ENCODE measurements at regions not wholly inside any gene's neighbourhood (a gene's known extent, or its start where the extent isn't known, plus 50 kb on each side); places are given as distances from the start of the nearest gene placed in this dataset.

GRCh38 chr4:62806816-62807215 is 1602.4 kb downstream of the TECRL start:
- Histone ChIP-seq H3K4me3 (ENCODE audit: low read depth, low read length) (no peak overlapping the region), H3K36me3 (ENCODE audit: insufficient read depth) (no peaks in the 10 kb centered on the region), H3K27ac (ENCODE audit: low read depth) (no peak overlapping the region), H3K4me1 (ENCODE audit: insufficient read depth) (no peaks in the 10 kb centered on the region)
- 77% methylated on average over 5 of the region's 5 CpGs for WGBS
- DNase-seq (ENCODE audit: extremely low spot score): no peak

DNA sequence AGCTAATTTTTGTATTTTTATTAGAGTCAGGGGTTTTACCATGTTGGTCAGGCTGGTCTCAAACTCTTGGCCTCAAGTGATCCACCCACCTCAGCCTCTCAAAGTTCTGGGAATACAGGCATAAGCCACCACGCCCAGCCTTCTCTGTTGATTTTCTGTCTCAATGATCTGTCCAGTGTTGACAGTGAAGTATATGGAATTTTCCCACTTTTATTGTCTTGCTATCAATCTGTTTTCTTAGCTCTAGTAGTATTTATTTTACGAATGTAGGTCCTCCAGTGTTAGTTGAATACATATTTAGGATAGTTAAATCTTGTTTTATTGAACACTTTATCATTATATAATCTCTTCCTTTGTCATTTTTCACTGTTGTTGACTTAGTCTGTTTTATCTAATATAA is 1603.9 kb downstream of the ADGRL3 start:
- Histone ChIP-seq H3K4me3 (ENCODE audit: low read depth, low read length) (no peak overlapping the region), H3K4me1 (ENCODE audit: insufficient read depth) (no peaks in the 10 kb centered on the region), H3K27ac (ENCODE audit: low read depth) (no peak overlapping the region), H3K36me3 (ENCODE audit: insufficient read depth) (no peaks in the 10 kb centered on the region)
- no peak for DNase-seq (ENCODE audit: extremely low spot score)
- 68% methylated on average over 2 of the region's 2 CpGs for WGBS

GRCh38 chr4:62797221-62797620 is 1597.1 kb downstream of the ADGRL3 start:
- DNase-seq (ENCODE audit: extremely low spot score): no peak
- Histone ChIP-seq H3K4me3 (ENCODE audit: low read depth, low read length) (no peak overlapping the region), H3K4me1 (ENCODE audit: insufficient read depth) (no peaks in the 10 kb centered on the region), H3K27ac (ENCODE audit: low read depth) (no peak overlapping the region), H3K36me3 (ENCODE audit: insufficient read depth) (no peaks in the 10 kb centered on the region)
- 89% methylated on average over 1 of the region's 1 CpG for WGBS

DNA sequence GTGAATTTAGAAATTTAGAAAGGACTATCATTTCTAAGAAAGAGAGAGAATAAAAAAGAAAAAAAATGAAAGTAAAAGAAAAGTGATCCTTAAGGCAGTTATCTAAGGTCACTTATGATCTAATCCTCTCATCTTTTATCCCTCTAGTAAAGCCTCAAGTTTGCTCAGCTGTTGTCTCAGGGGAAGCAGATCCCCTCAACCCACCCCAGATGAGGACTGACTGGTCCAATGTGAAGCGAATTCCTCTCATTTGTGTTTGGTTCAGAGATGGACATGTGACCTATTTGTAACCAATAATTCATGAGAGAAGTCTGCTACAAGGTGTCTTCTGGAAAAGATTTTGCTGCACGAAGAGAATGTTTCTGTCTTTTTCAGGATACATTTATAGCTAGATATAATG is 1591.3 kb downstream of the ADGRL3 start:
- H3K4me3 ChIP-seq (ENCODE audit: low read depth, low read length): no peak overlapping the region

GRCh38 chr4:62771983-62772557 is 1571.9 kb downstream of the ADGRL3 start:
- 62% methylated on average over 9 of the region's 9 CpGs for WGBS
- H3K36me3 ChIP-seq (ENCODE audit: insufficient read depth): no peaks in the 10 kb centered on the region
- no peak overlapping the region for H3K27ac ChIP-seq (ENCODE audit: low read depth)
- no peaks in the 10 kb centered on the region for H3K4me1 ChIP-seq (ENCODE audit: insufficient read depth)
- no peak for DNase-seq (ENCODE audit: extremely low spot score)
- no peak overlapping the region for H3K4me3 ChIP-seq (ENCODE audit: low read depth, low read length)

More for the DNA sequence above, 1591.3 kb downstream of the ADGRL3 start:
- no peaks in the 10 kb centered on the region for H3K36me3 ChIP-seq (ENCODE audit: insufficient read depth)
- no peak for DNase-seq (ENCODE audit: extremely low spot score)
- H3K4me1 ChIP-seq (ENCODE audit: insufficient read depth): no peaks in the 10 kb centered on the region
- 77% methylated on average over 2 of the region's 2 CpGs for WGBS
- H3K27ac ChIP-seq (ENCODE audit: low read depth): no peak overlapping the region

- H3K4me3 ChIP-seq (ENCODE audit: low read depth, low read length): no peak overlapping the region
- 82% methylated on average over 6 of the region's 6 CpGs for WGBS
- DNase-seq (ENCODE audit: extremely low spot score): no peak
- no peak overlapping the region for H3K27ac ChIP-seq (ENCODE audit: low read depth)
- H3K36me3 ChIP-seq (ENCODE audit: insufficient read depth): no peaks in the 10 kb centered on the region
- H3K4me1 ChIP-seq (ENCODE audit: insufficient read depth): no peaks in the 10 kb centered on the region
These were observed 1540.2 kb downstream of the ADGRL3 start for GRCh38 chr4:62740296-62740695.

DNA sequence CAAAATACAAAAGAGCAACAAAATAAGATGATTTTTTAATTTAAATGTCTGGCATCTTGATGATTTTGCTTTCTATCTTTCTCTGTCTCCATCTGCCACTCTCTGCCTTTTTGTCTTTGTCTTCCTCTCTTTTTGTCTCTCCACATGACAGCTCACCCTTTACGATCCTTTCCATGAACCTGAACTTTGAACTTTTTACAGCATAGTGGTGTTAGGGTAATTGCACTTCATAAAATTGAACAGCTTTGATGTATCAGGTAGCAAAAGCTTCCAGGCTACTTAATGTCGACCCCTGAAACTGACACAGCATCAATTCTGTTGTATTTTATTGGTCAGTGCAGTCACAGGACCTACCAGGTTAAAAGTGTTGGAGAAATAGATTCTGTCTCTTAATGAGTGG is 1517.0 kb downstream of the ADGRL3 start:
- 20% methylated on average over 2 of the region's 2 CpGs for WGBS
- H3K27ac ChIP-seq (ENCODE audit: low read depth): no peak overlapping the region
- no peak for DNase-seq (ENCODE audit: extremely low spot score)

DNA sequence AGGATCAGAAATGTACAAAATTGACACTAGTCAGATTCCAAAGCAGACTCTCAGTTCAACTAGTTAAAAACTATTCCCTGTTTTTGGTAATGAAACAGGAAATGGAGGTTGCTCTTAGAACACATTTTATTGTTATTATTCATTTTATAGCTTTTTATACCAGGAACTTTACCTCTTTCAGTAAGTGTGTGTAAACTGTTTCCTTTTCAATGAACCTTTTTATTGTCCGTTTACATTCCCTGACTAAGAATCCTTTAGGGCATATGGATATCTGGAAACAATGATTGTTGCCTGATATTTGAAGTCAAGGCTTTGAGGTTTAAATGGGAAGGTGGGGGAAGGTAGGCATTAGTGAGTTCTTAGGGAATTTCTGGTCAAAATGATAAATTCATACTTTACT is 1511.4 kb downstream of the ADGRL3 start:
- no peaks in the 10 kb centered on the region for H3K36me3 ChIP-seq (ENCODE audit: insufficient read depth)
- 38% methylated on average over 1 of the region's 1 CpG for WGBS
- no peak overlapping the region for H3K4me3 ChIP-seq (ENCODE audit: low read depth, low read length)
- no peak for DNase-seq (ENCODE audit: extremely low spot score)
- no peak overlapping the region for H3K27ac ChIP-seq (ENCODE audit: low read depth)
- no peaks in the 10 kb centered on the region for H3K4me1 ChIP-seq (ENCODE audit: insufficient read depth)

More for the DNA sequence above, 1517.0 kb downstream of the ADGRL3 start:
- H3K4me1 ChIP-seq (ENCODE audit: insufficient read depth): no peaks in the 10 kb centered on the region
- no peaks in the 10 kb centered on the region for H3K36me3 ChIP-seq (ENCODE audit: insufficient read depth)
- H3K4me3 ChIP-seq (ENCODE audit: low read depth, low read length): no peak overlapping the region

GRCh38 chr4:62709618-62710252 is 1509.6 kb downstream of the ADGRL3 start:
- peak; percentile 10 for DNase-seq (ENCODE audit: extremely low spot score)
- no peaks in the 10 kb centered on the region for H3K36me3 ChIP-seq (ENCODE audit: insufficient read depth)

DNA sequence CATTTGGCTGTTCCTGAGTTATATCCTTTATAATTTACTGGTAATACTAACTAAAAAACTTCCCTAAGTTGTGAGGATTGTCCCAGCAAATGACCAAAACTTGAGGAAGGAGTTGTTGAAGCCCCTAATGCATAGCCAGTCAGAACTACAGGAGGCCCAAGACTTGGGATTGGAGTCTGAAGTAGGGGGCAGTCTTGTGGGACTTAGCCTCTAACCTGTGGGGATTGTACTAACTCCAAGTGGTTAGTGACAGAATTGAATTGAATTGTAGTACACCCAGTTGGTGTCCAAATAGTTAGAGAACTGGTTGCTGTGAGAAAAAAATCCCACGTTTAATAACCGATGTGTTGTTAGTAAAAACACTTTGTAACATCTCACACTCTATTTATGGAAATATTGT is 1506.3 kb downstream of the ADGRL3 start:
- no peak for DNase-seq (ENCODE audit: extremely low spot score)
- 95% methylated on average over 2 of the region's 2 CpGs for WGBS
- no peaks in the 10 kb centered on the region for H3K4me1 ChIP-seq (ENCODE audit: insufficient read depth)
- no peaks in the 10 kb centered on the region for H3K36me3 ChIP-seq (ENCODE audit: insufficient read depth)
- no peak overlapping the region for H3K27ac ChIP-seq (ENCODE audit: low read depth)
- no peak overlapping the region for H3K4me3 ChIP-seq (ENCODE audit: low read depth, low read length)

More at GRCh38 chr4:62709618-62710252, 1509.6 kb downstream of the ADGRL3 start:
- H3K27ac ChIP-seq (ENCODE audit: low read depth): no peak overlapping the region
- no peaks in the 10 kb centered on the region for H3K4me1 ChIP-seq (ENCODE audit: insufficient read depth)
- WGBS: 45% methylated on average over 3 of the region's 3 CpGs
- H3K4me3 ChIP-seq (ENCODE audit: low read depth, low read length): no peak overlapping the region

GRCh38 chr4:62683799-62684566 is 1483.9 kb downstream of the ADGRL3 start:
- Histone ChIP-seq H3K4me3 (ENCODE audit: low read depth, low read length) (no peak overlapping the region), H3K27ac (ENCODE audit: low read depth) (no peak overlapping the region), H3K36me3 (ENCODE audit: insufficient read depth) (no peaks in the 10 kb centered on the region), H3K4me1 (ENCODE audit: insufficient read depth) (no peaks in the 10 kb centered on the region)
- 94% methylated on average over 13 of the region's 13 CpGs for WGBS
- DNase-seq (ENCODE audit: extremely low spot score): no peak

- H3K4me1 ChIP-seq (ENCODE audit: insufficient read depth): no peaks in the 10 kb centered on the region
- 72% methylated on average over 2 of the region's 2 CpGs for WGBS
- H3K4me3 ChIP-seq (ENCODE audit: low read depth, low read length): no peak overlapping the region
These were observed 1476.8 kb downstream of the ADGRL3 start for GRCh38 chr4:62676962-62677361.

GRCh38 chr4:62670514-62670913 is 1470.4 kb downstream of the ADGRL3 start:
- no peak overlapping the region for H3K27ac ChIP-seq (ENCODE audit: low read depth)
- 39% methylated on average over 2 of the region's 2 CpGs for WGBS
- no peaks in the 10 kb centered on the region for H3K4me1 ChIP-seq (ENCODE audit: insufficient read depth)
- no peaks in the 10 kb centered on the region for H3K36me3 ChIP-seq (ENCODE audit: insufficient read depth)
- H3K4me3 ChIP-seq (ENCODE audit: low read depth, low read length): no peak overlapping the region
- no peak for DNase-seq (ENCODE audit: extremely low spot score)

More at GRCh38 chr4:62676962-62677361, 1476.8 kb downstream of the ADGRL3 start:
- DNase-seq (ENCODE audit: extremely low spot score): no peak
- Histone ChIP-seq H3K27ac (ENCODE audit: low read depth) (no peak overlapping the region), H3K36me3 (ENCODE audit: insufficient read depth) (no peaks in the 10 kb centered on the region)

DNA sequence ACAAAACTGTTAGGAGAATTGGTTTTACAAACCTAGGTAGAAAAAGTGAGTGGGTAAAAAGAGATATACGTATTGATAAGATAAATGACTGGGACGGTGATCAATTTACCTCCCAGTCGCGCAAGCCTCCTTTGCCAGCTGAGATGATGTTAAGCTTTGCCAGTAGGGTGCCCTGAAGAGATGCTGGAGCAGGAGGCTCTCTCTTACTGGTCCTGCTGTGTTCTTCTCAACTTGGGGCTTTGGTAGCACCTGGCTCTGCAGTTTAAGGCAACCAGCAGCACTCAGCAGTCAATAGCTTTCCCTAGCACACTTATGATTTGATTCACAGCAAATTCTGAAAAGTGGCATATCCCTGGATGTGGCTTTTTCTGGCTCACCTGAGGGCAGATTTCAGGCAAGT is 1461.7 kb downstream of the ADGRL3 start:
- Histone ChIP-seq H3K4me3 (ENCODE audit: low read depth, low read length) (no peak overlapping the region), H3K27ac (ENCODE audit: low read depth) (no peak overlapping the region), H3K4me1 (ENCODE audit: insufficient read depth) (no peaks in the 10 kb centered on the region), H3K36me3 (ENCODE audit: insufficient read depth) (no peaks in the 10 kb centered on the region)
- no peak for DNase-seq (ENCODE audit: extremely low spot score)
- 77% methylated on average over 4 of the region's 4 CpGs for WGBS

Measured in urinary bladder (tissue), 3 donors.